K562 (cell line): ENCODE measurements at regions not wholly inside any gene's neighbourhood (a gene's known extent, or its start where the extent isn't known, plus 50 kb on each side); places are given as distances from the start of the nearest gene placed in this dataset.

ENCODE experiments used
- ARHGAP35 ChIP-seq: fragments of 450-650 bp; IDR thresholded peaks from 2 replicates; pipeline ENCODE4 v1.6.1; 2018; ENCODE audit not compliant: partially characterized antibody
- ARID1B ChIP-seq: fragments of 450-650 bp; IDR thresholded peaks from 2 replicates; pipeline ENCODE4 v1.6.1; 2016; ENCODE audit warnings: antibody characterized with exemption, mild to moderate bottlenecking, inconsistent platforms
- ATF3 ChIP-seq, 2 experiments: fragments of 450-650 bp in 1 of 2; sonication (generic) in 1 of 2; formaldehyde crosslinking in 1 of 2; IDR thresholded peaks in 1 of 2; conservative IDR thresholded peaks in 1 of 2; 2 replicates each; pipeline versions ENCODE4 v1.6.1 to v1.8.1; 2016 to 2023; ENCODE audit warnings: mild to moderate bottlenecking in 2 of 2, moderate library complexity in 2 of 2, inconsistent platforms in 1 of 2, missing genetic modification reagents in 1 of 2
- CBFA2T3 ChIP-seq: fragments of 450-650 bp; IDR thresholded peaks from 2 replicates; pipeline ENCODE4 v1.6.1; 2017
- CTCFL ChIP-seq: IDR thresholded peaks from 2 replicates; pipeline ENCODE4 v1.6.1; 2011; ENCODE audit warnings: borderline replicate concordance, low read depth, mild to moderate bottlenecking, moderate library complexity, low read length; ENCODE audit not compliant: insufficient read depth, poor library complexity, severe bottlenecking
- DDX20 ChIP-seq: fragments of 450-650 bp; IDR thresholded peaks from 2 replicates; pipeline ENCODE4 v1.6.1; 2016; ENCODE audit warnings: missing genetic modification characterization, low read depth, mild to moderate bottlenecking, missing compliant biosample characterization, moderate library complexity
- DNMT1 ChIP-seq: fragments of 450-650 bp; IDR thresholded peaks from 2 replicates; pipeline ENCODE4 v1.6.1; 2016; ENCODE audit warnings: antibody characterized with exemption, mild to moderate bottlenecking
- HES1 ChIP-seq: fragments of 450-650 bp; IDR thresholded peaks from 2 replicates; pipeline ENCODE4 v1.6.1; 2016; ENCODE audit warnings: low read depth, mild to moderate bottlenecking, moderate library complexity
- MCM2 ChIP-seq: fragments of 450-650 bp; IDR thresholded peaks from 2 replicates; pipeline ENCODE4 v1.6.1; 2017; ENCODE audit warnings: low read depth, mild to moderate bottlenecking
- PKNOX1 ChIP-seq: fragments of 450-650 bp; IDR thresholded peaks from 2 replicates; pipeline ENCODE4 v1.6.1; 2016
- PREB ChIP-seq: sonication (generic); formaldehyde crosslinking; IDR thresholded peaks from 2 replicates; pipeline ENCODE4 v1.8.1; 2023; ENCODE audit warnings: mild to moderate bottlenecking, missing genetic modification reagents
- RAD51 ChIP-seq: fragments of 450-650 bp; IDR thresholded peaks from 2 replicates; pipeline ENCODE4 v1.7.1; 2016; ENCODE audit warnings: low read depth, mild to moderate bottlenecking, borderline replicate concordance
- SLC30A9 ChIP-seq: fragments of 250-450 bp; sonication (Bioruptor Pico); IDR thresholded peaks from 2 replicates; pipeline ENCODE4 v1.8.0; 2022; ENCODE audit warnings: mild to moderate bottlenecking, moderate library complexity
- SMAD4 ChIP-seq: fragments of 250-450 bp; sonication (Bioruptor Pico); conservative IDR thresholded peaks from 2 replicates; pipeline ENCODE4 v1.8.0; 2021; ENCODE audit warnings: inconsistent platforms, mild to moderate bottlenecking, moderate library complexity
- STAT5A ChIP-seq: IDR thresholded peaks from 2 replicates; pipeline ENCODE4 v1.6.1; 2012; ENCODE audit warnings: low read length, inconsistent platforms, borderline replicate concordance
- TAL1 ChIP-seq: fragments of 450-650 bp; IDR thresholded peaks from 2 replicates; pipeline ENCODE4 v1.6.1; 2016; ENCODE audit warnings: mild to moderate bottlenecking
- TEAD1 ChIP-seq, 2 experiments: fragments of 450-650 bp in 1 of 2; sonication (generic) in 1 of 2; formaldehyde crosslinking; IDR thresholded peaks; 2 replicates each; pipeline versions ENCODE4 v1.4.0 to v1.8.0; 2020 to 2022; ENCODE audit warnings: mild to moderate bottlenecking in 2 of 2, missing genetic modification reagents in 1 of 2
- TFAP4 ChIP-seq: sonication (generic); formaldehyde crosslinking; IDR thresholded peaks from 2 replicates; pipeline ENCODE4 v1.8.0; 2022; ENCODE audit warnings: missing genetic modification reagents, mild to moderate bottlenecking, moderate library complexity, borderline replicate concordance
- VEZF1 ChIP-seq: fragments of 200-800 bp; sonication (Bioruptor generic); IDR thresholded peaks from 2 replicates; pipeline ENCODE4 v1.6.1; 2017; ENCODE audit warnings: missing genetic modification characterization, missing compliant biosample characterization
- ZEB2 ChIP-seq: fragments of 450-650 bp; IDR thresholded peaks from 2 replicates; pipeline ENCODE4 v1.6.1; 2016

- TF ChIP-seq ATF3 (IDR thresholded peaks at IDR 0.05) (peak; percentile 42), ATF3 (CRISPR knock-in tag; conservative IDR thresholded peaks at IDR 0.05) (no peak), SLC30A9 (CRISPR knock-in tag) (no peak), RAD51 (no peak), SMAD4 (peak; percentile 86), ZEB2 (no peak), DNMT1 (no peak), STAT5A (no peak), TEAD1 (CRISPR knock-in tag; IDR thresholded peaks at IDR 0.05) (0 out of 4 replicates have a peak, but pooled peaks of 1 of the 2 experiments have one; percentile 15), MCM2 (no peak), ARHGAP35 (no peak), VEZF1 (CRISPR knock-in tag) (peak; percentile 40; the same call in 1 of the 2 replicates), PREB (no peak), ARID1B (peak; percentile 67), CBFA2T3 (peak; percentile 86), HES1 (0 out of 2 replicates have a peak, but pooled peaks have one; percentile 34), DDX20 (tag) (no peak), PKNOX1 (0 out of 2 replicates have a peak, but pooled peaks have one; percentile 27), CTCFL (no peak), TAL1 (peak; percentile 55), TFAP4 (CRISPR knock-in tag) (peak; percentile 28; the same call in 1 of the 2 replicates)
Observed at GRCh38 chr16:86994651-86995171, 322.5 kb downstream of the C16orf95 start (continued).
